Activated T-helper 1 cell treated with anti-CD3 and anti-CD28 coated beads, Interleukin-12 subunit alpha, Interleukin-12 subunit beta, Interleukin-2, Interleukin-4 antibody, amounts not matched to agents 30 ng/mL and 10 ng/mL and 1 ng/mL, durations not matched to agents 14 hours and 24 hours and 36 hours (primary cell): ENCODE measurements at regions not wholly inside any gene's neighbourhood (a gene's known extent, or its start where the extent isn't known, plus 50 kb on each side); places are given as distances from the start of the nearest gene placed in this dataset.

Source experiments
- DNase-seq: peaks from one replicate; pipeline ENCODE4 v3.0.0; 2021; ENCODE audit warnings: low spot score
- H3K27ac Mint-ChIP-seq: one replicate; pipeline ENCODE4 v1.8.0; 2021; ENCODE audit warnings: mild to moderate bottlenecking, mixed read lengths
- H3K27me3 Mint-ChIP-seq: one replicate; pipeline ENCODE4 v1.8.0; 2022; ENCODE audit warnings: mild to moderate bottlenecking, moderate library complexity, mixed read lengths; ENCODE audit not compliant: insufficient read depth
- H3K36me3 Mint-ChIP-seq: one replicate; pipeline ENCODE4 v1.8.0; 2021; ENCODE audit warnings: low read depth, mixed read lengths
- H3K4me1 Mint-ChIP-seq: one replicate; pipeline ENCODE4 v1.8.0; 2021; ENCODE audit warnings: low read depth, mixed read lengths
- H3K4me3 Mint-ChIP-seq: one replicate; pipeline ENCODE4 v1.8.0; 2021; ENCODE audit warnings: mild to moderate bottlenecking, moderate library complexity, mixed read lengths
- H3K9me3 Mint-ChIP-seq: one replicate; pipeline ENCODE4 v1.8.0; 2021; ENCODE audit warnings: mixed read lengths
- intact Hi-C: fragments of 100-400 bp; cut with micrococcal nuclease; formaldehyde crosslinking; loops from one replicate; pipeline ENCODE4 v1.15.1; 2024

GRCh38 chr11:119896387-119897045, 167.5 kb upstream of the NECTIN1 start:
- H3K27me3 Mint-ChIP-seq, result peaks cover 4% of the 10 kb centered on the region
- no peaks in the 10 kb centered on the region for H3K4me1 Mint-ChIP-seq

GRCh38 chr11:119895981-119896380, 167.0 kb upstream of the NECTIN1 start:
- Mint-ChIP-seq H3K4me3 (no peak overlapping the region), H3K4me1 (no peaks in the 10 kb centered on the region), H3K36me3 (no peaks in the 10 kb centered on the region), H3K9me3 (no peaks in the 10 kb centered on the region), H3K27ac (no peak overlapping the region), H3K27me3 (peaks cover 4% of the 10 kb centered on the region)
- DNase-seq, result no peak
- intact Hi-C loops, result no loop called here

More at GRCh38 chr11:119896387-119897045, 167.5 kb upstream of the NECTIN1 start:
- Mint-ChIP-seq H3K27ac (no peak overlapping the region), H3K36me3 (no peaks in the 10 kb centered on the region), H3K9me3 (no peaks in the 10 kb centered on the region), H3K4me3 (no peak overlapping the region)
- intact Hi-C loops, result no loop called here
- DNase-seq, result no peak

- no peaks in the 10 kb centered on the region for H3K36me3 Mint-ChIP-seq
- DNase-seq, result no peak
Observed at GRCh38 chr11:119894916-119895315, 165.9 kb upstream of the NECTIN1 start.

GRCh38 chr11:119892311-119892808, 163.4 kb upstream of the NECTIN1 start:
- intact Hi-C loops, result no loop called here
- no peaks in the 10 kb centered on the region for H3K9me3 Mint-ChIP-seq

More at GRCh38 chr11:119894916-119895315, 165.9 kb upstream of the NECTIN1 start:
- intact Hi-C loops, result no loop called here
- H3K27me3 Mint-ChIP-seq, result peaks cover 4% of the 10 kb centered on the region
- no peak overlapping the region for H3K27ac Mint-ChIP-seq
- no peaks in the 10 kb centered on the region for H3K9me3 Mint-ChIP-seq
- no peaks in the 10 kb centered on the region for H3K4me1 Mint-ChIP-seq
- H3K4me3 Mint-ChIP-seq, result no peak overlapping the region

GRCh38 chr11:119891055-119891768, 162.2 kb upstream of the NECTIN1 start:
- H3K4me1 Mint-ChIP-seq, result no peaks in the 10 kb centered on the region
- no peaks in the 10 kb centered on the region for H3K36me3 Mint-ChIP-seq
- no peaks in the 10 kb centered on the region for H3K9me3 Mint-ChIP-seq
- H3K27me3 Mint-ChIP-seq, result no peaks in the 10 kb centered on the region
- intact Hi-C loops, result no loop called here
- no peak overlapping the region for H3K4me3 Mint-ChIP-seq
- no peak overlapping the region for H3K27ac Mint-ChIP-seq
- DNase-seq, result no peak

More at GRCh38 chr11:119892311-119892808, 163.4 kb upstream of the NECTIN1 start:
- Mint-ChIP-seq H3K36me3 (no peaks in the 10 kb centered on the region), H3K27me3 (peaks cover 2% of the 10 kb centered on the region), H3K4me1 (no peaks in the 10 kb centered on the region), H3K27ac (no peak overlapping the region), H3K4me3 (no peak overlapping the region)
- DNase-seq, result no peak

GRCh38 chr11:119890466-119890865, 161.5 kb upstream of the NECTIN1 start:
- intact Hi-C loops, result no loop called here
- Mint-ChIP-seq H3K36me3 (no peaks in the 10 kb centered on the region), H3K4me1 (no peaks in the 10 kb centered on the region), H3K27ac (no peak overlapping the region), H3K9me3 (no peaks in the 10 kb centered on the region), H3K27me3 (no peaks in the 10 kb centered on the region), H3K4me3 (no peak overlapping the region)
- DNase-seq, result no peak

- Mint-ChIP-seq H3K9me3 (no peaks in the 10 kb centered on the region), H3K36me3 (no peaks in the 10 kb centered on the region), H3K4me3 (no peak overlapping the region), H3K27ac (no peak overlapping the region), H3K27me3 (no peaks in the 10 kb centered on the region), H3K4me1 (no peaks in the 10 kb centered on the region)
- DNase-seq, result no peak
- intact Hi-C loops, result no loop called here
Observed at GRCh38 chr11:119889728-119890280, 160.8 kb upstream of the NECTIN1 start.

- Mint-ChIP-seq H3K36me3 (no peaks in the 10 kb centered on the region), H3K27me3 (peaks cover under 1% of the 10 kb centered on the region), H3K4me1 (no peaks in the 10 kb centered on the region), H3K4me3 (no peak overlapping the region), H3K9me3 (no peaks in the 10 kb centered on the region), H3K27ac (no peak overlapping the region)
- intact Hi-C loops, result no loop called here
- no peak for DNase-seq
Observed at GRCh38 chr11:119889111-119889510, 160.1 kb upstream of the NECTIN1 start.

- H3K36me3 Mint-ChIP-seq, result no peaks in the 10 kb centered on the region
- DNase-seq, result no peak
- H3K27me3 Mint-ChIP-seq, result peaks cover 2% of the 10 kb centered on the region
- H3K4me1 Mint-ChIP-seq, result no peaks in the 10 kb centered on the region
- H3K27ac Mint-ChIP-seq, result no peak overlapping the region
- intact Hi-C loops, result no loop called here
- no peak overlapping the region for H3K4me3 Mint-ChIP-seq
- no peaks in the 10 kb centered on the region for H3K9me3 Mint-ChIP-seq
Observed at GRCh38 chr11:119888119-119888518, 159.1 kb upstream of the NECTIN1 start.

GRCh38 chr11:119886667-119887230, 157.7 kb upstream of the NECTIN1 start:
- no peak for DNase-seq
- Mint-ChIP-seq H3K9me3 (no peaks in the 10 kb centered on the region), H3K36me3 (no peaks in the 10 kb centered on the region), H3K27me3 (peaks cover 2% of the 10 kb centered on the region), H3K4me1 (no peaks in the 10 kb centered on the region), H3K27ac (no peak overlapping the region), H3K4me3 (no peak overlapping the region)
- intact Hi-C loops, result no loop called here

GRCh38 chr11:119885861-119886567, 157.0 kb upstream of the NECTIN1 start:
- H3K9me3 Mint-ChIP-seq, result no peaks in the 10 kb centered on the region
- H3K4me3 Mint-ChIP-seq, result no peak overlapping the region
- peaks cover 2% of the 10 kb centered on the region for H3K27me3 Mint-ChIP-seq
- H3K36me3 Mint-ChIP-seq, result no peaks in the 10 kb centered on the region
- intact Hi-C loops, result no loop called here
- H3K4me1 Mint-ChIP-seq, result no peaks in the 10 kb centered on the region
- no peak for DNase-seq
- no peak overlapping the region for H3K27ac Mint-ChIP-seq

- Mint-ChIP-seq H3K36me3 (no peaks in the 10 kb centered on the region), H3K27me3 (peaks cover 2% of the 10 kb centered on the region), H3K9me3 (no peaks in the 10 kb centered on the region), H3K27ac (no peak overlapping the region), H3K4me3 (no peak overlapping the region), H3K4me1 (no peaks in the 10 kb centered on the region)
- intact Hi-C loops, result no loop called here
- no peak for DNase-seq
Observed at GRCh38 chr11:119885067-119885466, 156.1 kb upstream of the NECTIN1 start.
